Testis (tissue), 2 donors: ENCODE measurements at regions not wholly inside any gene's neighbourhood (a gene's known extent, or its start where the extent isn't known, plus 50 kb on each side); places are given as distances from the start of the nearest gene placed in this dataset.

Source experiments
- DNase-seq: peaks from one replicate; pipeline ENCODE4 v3.0.0-alpha.2; 2019
- H3K27ac ChIP-seq, 2 donors: fragments of 200-600 bp; sonication (generic); one replicate each; pipeline ENCODE4 v1.5.1; 2019
- H3K27me3 ChIP-seq: fragments of 200-600 bp; sonication (generic); one replicate; pipeline ENCODE4 v1.5.1; 2019
- H3K36me3 ChIP-seq: fragments of 200-600 bp; sonication (generic); one replicate; pipeline ENCODE4 v1.5.1; 2017; ENCODE audit warnings: low read depth; ENCODE audit errors: missing control alignments
- H3K4me1 ChIP-seq: fragments of 200-600 bp; sonication (generic); one replicate; pipeline ENCODE4 v1.5.1; 2019
- H3K4me3 ChIP-seq, 2 donors: fragments of 200-600 bp; sonication (generic); one replicate each; pipeline ENCODE4 v1.5.1; 2017 to 2019
- H3K9me3 ChIP-seq: fragments of 200-600 bp; sonication (generic); one replicate; pipeline ENCODE4 v1.5.1; 2017
- POLR2A ChIP-seq: fragments of 450-650 bp; IDR thresholded peaks from one replicate; pipeline ENCODE4 v1.6.1; 2017; ENCODE audit warnings: antibody characterized with exemption, mild to moderate bottlenecking, moderate library complexity
- WGBS, 2 donors: methylation state at CpG; one replicate each; pipeline ENCODE4 v1.1.5; 2018; 5-methylcytosine and 5-hydroxymethylcytosine counted together
- intact Hi-C: fragments of 100-400 bp; cut with DNase I; formaldehyde crosslinking; loops from one replicate; pipeline ENCODE4 v1.15.1; 2023; ENCODE audit warnings: low total_unique reads
- TF ChIP-seq, protein P1 (sequence below), 3 experiments: fragments of 450-650 bp in 2 of 3; fragments of 200-600 bp in 1 of 3; sonication (generic) in 1 of 3; IDR thresholded peaks; one replicate each; pipeline ENCODE4 v1.5.1; 2016 to 2019; ENCODE audit warnings: antibody characterized with exemption in 3 of 3, mild to moderate bottlenecking in 2 of 3, moderate library complexity in 1 of 3

DNA sequence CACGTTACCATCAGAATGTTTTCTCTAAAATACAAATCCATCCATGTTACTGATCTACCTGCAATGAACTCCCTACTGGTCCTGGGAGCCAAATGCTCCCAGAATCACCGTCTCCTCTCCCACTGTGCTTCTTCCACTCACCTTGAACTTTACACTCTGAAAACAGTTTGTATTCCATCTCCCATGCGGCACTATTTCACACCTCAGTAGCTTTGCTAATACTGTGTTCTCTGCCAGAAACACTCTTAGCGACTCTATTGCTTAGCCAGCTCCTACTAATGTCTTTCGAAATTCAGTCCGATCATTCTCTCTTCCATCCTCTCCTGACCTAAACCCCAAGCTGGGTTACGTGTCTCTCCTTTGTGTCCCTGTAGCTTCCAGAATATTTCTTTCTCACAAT is 284.4 kb upstream of the DUSP10 start:
- H3K4me1 ChIP-seq = no peaks in the 10 kb centered on the region
- intact Hi-C loops = no loop called here
- 65 to 78% methylated on average over 7 of the region's 7 CpGs for WGBS, 2 donors
- H3K4me3 ChIP-seq = no peak overlapping the region
- no peaks in the 10 kb centered on the region for H3K9me3 ChIP-seq
- TF ChIP-seq POLR2A = no peak
- TF ChIP-seq, protein P1, sequence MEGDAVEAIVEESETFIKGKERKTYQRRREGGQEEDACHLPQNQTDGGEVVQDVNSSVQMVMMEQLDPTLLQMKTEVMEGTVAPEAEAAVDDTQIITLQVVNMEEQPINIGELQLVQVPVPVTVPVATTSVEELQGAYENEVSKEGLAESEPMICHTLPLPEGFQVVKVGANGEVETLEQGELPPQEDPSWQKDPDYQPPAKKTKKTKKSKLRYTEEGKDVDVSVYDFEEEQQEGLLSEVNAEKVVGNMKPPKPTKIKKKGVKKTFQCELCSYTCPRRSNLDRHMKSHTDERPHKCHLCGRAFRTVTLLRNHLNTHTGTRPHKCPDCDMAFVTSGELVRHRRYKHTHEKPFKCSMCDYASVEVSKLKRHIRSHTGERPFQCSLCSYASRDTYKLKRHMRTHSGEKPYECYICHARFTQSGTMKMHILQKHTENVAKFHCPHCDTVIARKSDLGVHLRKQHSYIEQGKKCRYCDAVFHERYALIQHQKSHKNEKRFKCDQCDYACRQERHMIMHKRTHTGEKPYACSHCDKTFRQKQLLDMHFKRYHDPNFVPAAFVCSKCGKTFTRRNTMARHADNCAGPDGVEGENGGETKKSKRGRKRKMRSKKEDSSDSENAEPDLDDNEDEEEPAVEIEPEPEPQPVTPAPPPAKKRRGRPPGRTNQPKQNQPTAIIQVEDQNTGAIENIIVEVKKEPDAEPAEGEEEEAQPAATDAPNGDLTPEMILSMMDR (IDR thresholded peaks at IDR 0.05) = no peak
- DNase-seq = no peak
- H3K27me3 ChIP-seq = no peaks in the 10 kb centered on the region
- no peak overlapping the region for H3K27ac ChIP-seq
- H3K36me3 ChIP-seq = no peaks in the 10 kb centered on the region

DNA sequence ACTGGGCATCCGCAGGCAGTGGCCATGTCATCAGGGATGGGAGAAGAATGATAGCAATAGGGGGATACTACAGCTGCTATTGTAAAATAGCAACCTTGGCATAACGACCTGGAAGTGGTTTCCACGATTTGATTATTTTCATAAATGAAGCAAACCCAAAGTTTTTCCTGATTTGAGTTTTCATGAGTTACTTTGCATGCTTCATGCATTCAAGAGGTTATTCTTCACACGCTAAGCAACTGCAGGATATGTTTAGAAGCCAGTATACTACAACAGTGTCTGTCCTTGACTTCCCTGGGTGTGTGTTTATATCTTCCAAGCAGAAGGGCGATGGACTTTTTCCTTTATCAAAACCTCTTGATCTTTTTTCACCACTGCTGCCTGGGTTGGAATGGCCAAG is 281.1 kb upstream of the DUSP10 start:
- Histone ChIP-seq H3K27me3 (no peaks in the 10 kb centered on the region), H3K36me3 (no peaks in the 10 kb centered on the region), H3K4me1 (no peaks in the 10 kb centered on the region), H3K9me3 (no peaks in the 10 kb centered on the region), H3K4me3 (no peak overlapping the region), H3K27ac (no peak overlapping the region)
- TF ChIP-seq POLR2A = no peak
- TF ChIP-seq, protein P1 (IDR thresholded peaks at IDR 0.05) = no peak
- 67 to 69% methylated on average over 5 of the region's 5 CpGs for WGBS, 2 donors
- no peak for DNase-seq
- intact Hi-C loops = no loop called here

DNA sequence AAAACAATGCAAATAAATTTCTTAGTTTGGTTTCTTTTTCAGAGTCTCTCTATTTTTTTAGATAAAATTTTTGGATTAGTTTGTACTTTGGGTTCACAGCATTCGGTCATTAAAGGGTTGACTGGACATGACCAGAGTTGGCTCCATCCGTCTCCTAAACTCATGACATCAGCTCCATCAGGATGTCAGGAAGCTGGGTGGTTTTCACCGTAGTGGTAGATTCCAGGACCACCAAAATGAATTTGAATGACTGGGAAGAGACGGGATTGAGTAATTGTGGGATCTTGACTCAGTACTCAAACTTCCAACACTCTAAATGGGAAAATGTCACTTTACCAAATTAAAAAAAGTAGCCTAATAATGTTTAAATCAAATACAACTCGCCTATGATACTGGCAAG is 279.2 kb upstream of the DUSP10 start:
- DNase-seq = no peak
- no peak for TF ChIP-seq POLR2A
- TF ChIP-seq, protein P1 (IDR thresholded peaks at IDR 0.05) = no peak
- no peaks in the 10 kb centered on the region for H3K4me1 ChIP-seq
- 71 to 74% methylated on average over 5 of the region's 5 CpGs for WGBS, 2 donors
- no peak overlapping the region for H3K27ac ChIP-seq
- no peaks in the 10 kb centered on the region for H3K27me3 ChIP-seq
- H3K9me3 ChIP-seq = no peaks in the 10 kb centered on the region
- no peak overlapping the region for H3K4me3 ChIP-seq
- intact Hi-C loops = no loop called here
- no peaks in the 10 kb centered on the region for H3K36me3 ChIP-seq

DNA sequence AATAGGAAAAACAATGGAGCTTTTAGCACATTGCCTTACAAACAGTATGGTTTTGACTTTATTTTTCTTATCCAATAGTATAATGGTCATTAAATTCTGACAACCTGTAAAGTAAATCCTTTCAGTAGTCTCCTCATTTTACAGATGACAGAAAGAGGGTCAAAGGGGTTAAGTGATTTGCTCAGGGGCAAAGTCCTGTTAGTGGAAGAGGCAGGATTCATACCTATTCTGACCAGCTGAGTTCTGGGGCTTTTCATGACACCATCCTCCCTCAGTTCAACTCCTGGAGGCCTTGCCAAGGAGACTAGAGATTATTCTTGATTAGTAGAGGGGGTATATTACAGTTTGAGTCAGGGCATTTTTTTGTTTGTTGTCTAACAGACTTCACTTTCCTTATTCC is 278.7 kb upstream of the DUSP10 start:
- no peak for DNase-seq
- H3K27me3 ChIP-seq = no peaks in the 10 kb centered on the region
- no peaks in the 10 kb centered on the region for H3K9me3 ChIP-seq
- H3K4me1 ChIP-seq = no peaks in the 10 kb centered on the region
- no peak overlapping the region for H3K4me3 ChIP-seq
- no peaks in the 10 kb centered on the region for H3K36me3 ChIP-seq
- no peak overlapping the region for H3K27ac ChIP-seq
- TF ChIP-seq, protein P1 (IDR thresholded peaks at IDR 0.05) = no peak
- TF ChIP-seq POLR2A = no peak
- intact Hi-C loops = no loop called here

DNA sequence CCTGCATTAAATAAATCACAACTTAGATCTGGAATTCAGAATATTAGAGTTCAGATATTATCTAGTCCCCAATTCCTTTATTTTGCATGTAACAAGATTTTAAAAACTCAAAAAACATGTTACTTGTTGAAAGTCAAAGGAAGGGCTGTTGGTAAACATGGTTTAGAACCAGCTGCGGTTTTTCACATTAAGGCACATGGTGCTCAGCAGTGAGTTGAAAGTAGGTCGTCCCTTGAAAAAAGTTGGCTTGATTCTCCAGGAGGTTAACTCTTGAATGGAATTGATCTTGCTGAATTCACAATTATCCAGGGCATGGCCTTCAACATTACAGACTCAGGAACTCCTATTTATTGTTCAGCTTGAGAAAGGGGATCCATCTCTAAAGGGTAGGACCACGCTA is 277.1 kb upstream of the DUSP10 start:
- WGBS, 2 donors = 65 to 66% methylated on average over 3 of the region's 3 CpGs
- no peak for DNase-seq
- Histone ChIP-seq H3K36me3 (no peaks in the 10 kb centered on the region), H3K9me3 (no peaks in the 10 kb centered on the region), H3K27me3 (no peaks in the 10 kb centered on the region), H3K27ac (no peak overlapping the region), H3K4me1 (no peaks in the 10 kb centered on the region), H3K4me3 (no peak overlapping the region)
- intact Hi-C loops = no loop called here
- TF ChIP-seq, protein P1 (IDR thresholded peaks at IDR 0.05) = no peak
- no peak for TF ChIP-seq POLR2A
